CD14-positive monocyte (primary cell): ENCODE measurements at regions not wholly inside any gene's neighbourhood (a gene's known extent, or its start where the extent isn't known, plus 50 kb on each side); places are given as distances from the start of the nearest gene placed in this dataset.

Experiments used
- DNase-seq, 3 donors: peaks; one replicate each; pipeline ENCODE4 v3.0.0-alpha.2; 2011 to 2022
- H2AFZ ChIP-seq: 2 replicates; pipeline ENCODE4 v1.6.0; 2012; ENCODE audit warnings: mild to moderate bottlenecking, low read depth, low read length, inconsistent platforms; ENCODE audit not compliant: insufficient read depth, poor library complexity, severe bottlenecking
- H3K27ac ChIP-seq, 2 donors: 1 replicate in 1 of 2; 2 replicates in 1 of 2; pipeline ENCODE4 v1.5.1; 2012 to 2013; ENCODE audit warnings: low read length in 2 of 2, control low read depth in 1 of 2, inconsistent platforms in 1 of 2, low read depth in 1 of 2, mild to moderate bottlenecking in 1 of 2
- H3K27me3 ChIP-seq, 2 donors: one replicate each; pipeline versions ENCODE4 v1.6.0 to v1.6.1; 2011 to 2013; ENCODE audit warnings: low read length in 2 of 2; ENCODE audit not compliant: control insufficient read depth in 2 of 2, insufficient read depth in 2 of 2
- H3K36me3 ChIP-seq, 2 donors: replicated peaks in 1 of 2; 1 replicate in 1 of 2; 2 replicates in 1 of 2; pipeline versions ENCODE4 v1.5.1 to v1.6.1; 2012 to 2013; ENCODE audit warnings: low read length in 2 of 2, control low read depth in 1 of 2, inconsistent platforms in 1 of 2, mild to moderate bottlenecking in 1 of 2; ENCODE audit not compliant: insufficient read depth in 2 of 2, control insufficient read depth in 1 of 2
- H3K4me1 ChIP-seq, 2 donors: 1 replicate in 1 of 2; 2 replicates in 1 of 2; pipeline versions ENCODE4 v1.5.1 to v1.6.1; 2012 to 2013; ENCODE audit warnings: low read length in 2 of 2, control low read depth in 1 of 2, inconsistent platforms in 1 of 2, mild to moderate bottlenecking in 1 of 2, moderate library complexity in 1 of 2; ENCODE audit not compliant: insufficient read depth in 2 of 2, control insufficient read depth in 1 of 2
- H3K4me2 ChIP-seq: replicated peaks from 2 replicates; pipeline ENCODE3; 2012; ENCODE audit warnings: low read length, moderate library complexity, mild to moderate bottlenecking; ENCODE audit not compliant: poor library complexity, severe bottlenecking; ENCODE audit errors: extremely low read depth
- H3K4me3 ChIP-seq, 3 experiments: fragments of 200-600 bp in 1 of 3; sonication (generic) in 1 of 3; replicated peaks in 1 of 3; 1 replicate in 2 of 3; 2 replicates in 1 of 3; pipeline ENCODE4 v1.5.1; 2011 to 2013; ENCODE audit warnings: low read length in 3 of 3, mild to moderate bottlenecking in 3 of 3, control low read depth in 2 of 3, low read depth in 2 of 3, inconsistent platforms in 1 of 3, moderate library complexity in 1 of 3
- H3K79me2 ChIP-seq: 2 replicates; pipeline ENCODE4 v1.6.0; 2012; ENCODE audit warnings: mild to moderate bottlenecking, control low read depth, inconsistent platforms, low read length, moderate library complexity; ENCODE audit not compliant: insufficient read depth
- H3K9ac ChIP-seq: 2 replicates; pipeline ENCODE4 v1.6.0; 2017; ENCODE audit warnings: low read length, mild to moderate bottlenecking; ENCODE audit not compliant: insufficient read depth, poor library complexity, severe bottlenecking
- H3K9me3 ChIP-seq, 2 donors: replicated peaks in 1 of 2; 1 replicate in 1 of 2; 2 replicates in 1 of 2; pipeline versions ENCODE4 v1.5.1 to v1.6.1; 2012 to 2013; ENCODE audit warnings: low read length in 2 of 2, control low read depth in 1 of 2; ENCODE audit not compliant: control insufficient read depth in 1 of 2, insufficient read depth in 1 of 2
- H4K20me1 ChIP-seq: 2 replicates; pipeline ENCODE4 v1.6.0; 2012; ENCODE audit warnings: mild to moderate bottlenecking, low read length, control low read depth, moderate library complexity; ENCODE audit not compliant: insufficient read depth
- H3K27ac Mint-ChIP-seq, 7 donors: one replicate each; pipeline ENCODE4 v1.8.0; 2020; ENCODE audit warnings: mild to moderate bottlenecking in 7 of 7, mixed read lengths in 7 of 7, moderate library complexity in 6 of 7, inconsistent platforms in 2 of 7
- H3K27me3 Mint-ChIP-seq, 3 donors: one replicate each; pipeline ENCODE4 v1.8.0; 2021 to 2022; ENCODE audit warnings: low read depth in 3 of 3, mild to moderate bottlenecking in 3 of 3, mixed read lengths in 3 of 3, moderate library complexity in 3 of 3, inconsistent platforms in 1 of 3
- H3K36me3 Mint-ChIP-seq, 2 donors: one replicate each; pipeline ENCODE4 v1.8.0; 2020; ENCODE audit warnings: mixed read lengths in 2 of 2, inconsistent platforms in 1 of 2, mild to moderate bottlenecking in 1 of 2
- H3K4me1 Mint-ChIP-seq: one replicate; pipeline ENCODE4 v1.8.0; 2020; ENCODE audit warnings: mild to moderate bottlenecking, mixed read lengths
- H3K4me3 Mint-ChIP-seq, 2 donors: one replicate each; pipeline ENCODE4 v1.8.0; 2020; ENCODE audit warnings: mild to moderate bottlenecking in 2 of 2, mixed read lengths in 2 of 2, moderate library complexity in 1 of 2
- H3K9me3 Mint-ChIP-seq, 7 donors: one replicate each; pipeline ENCODE4 v1.8.0; 2020 to 2022; ENCODE audit warnings: mixed read lengths in 7 of 7, mild to moderate bottlenecking in 6 of 7, moderate library complexity in 6 of 7, inconsistent platforms in 2 of 7
- CTCF ChIP-seq: fragments of 200-600 bp; IDR thresholded peaks from one replicate; pipeline ENCODE4 v1.8.0; 2022; ENCODE audit warnings: antibody characterized with exemption, mild to moderate bottlenecking
- WGBS: methylation state at CpG from one replicate; pipeline ENCODE4 v1.1.5; 2013; ENCODE audit warnings: missing lambda C conversion rate; ENCODE audit not compliant: insufficient coverage; 5-methylcytosine and 5-hydroxymethylcytosine counted together
- intact Hi-C, 2 donors: fragments of 100-400 bp; cut with micrococcal nuclease; formaldehyde crosslinking; loops; one replicate each; pipeline versions ENCODE4 v1.15.0 to v1.15.1; 2023

GRCh38 chr18:2417861-2418610 is 153.3 kb downstream of the METTL4 start:
- Mint-ChIP-seq H3K4me1 (no peaks in the 10 kb centered on the region), H3K36me3 (no peaks in the 10 kb centered on the region), H3K27me3 (peaks cover 8 to 11% (median 11%) of the 10 kb centered on the region in 3 donors), H3K4me3 (no peak overlapping the region), H3K9me3 (peaks cover 0 to 8% (median 0%) of the 10 kb centered on the region in 7 donors), H3K27ac (no peak overlapping the region)
- H3K27ac ChIP-seq, result no peak overlapping the region
- no peaks in the 10 kb centered on the region for H3K9me3 ChIP-seq
- no peak overlapping the region for H3K4me3 ChIP-seq
- no peak overlapping the region for H3K9ac ChIP-seq
- TF ChIP-seq CTCF, result no peak
- H3K36me3 ChIP-seq, result no peaks in the 10 kb centered on the region
- intact Hi-C loops, result no loop called here
- H2AFZ ChIP-seq, result no peak overlapping the region
- WGBS, result 100% methylated on average over 1 of the region's 5 CpGs
- DNase-seq, result no peak
- no peak overlapping the region for H3K4me2 ChIP-seq
- H3K79me2 ChIP-seq, result no peaks in the 10 kb centered on the region
- no peaks in the 10 kb centered on the region for H3K4me1 ChIP-seq
- no peaks in the 10 kb centered on the region for H4K20me1 ChIP-seq
- H3K27me3 ChIP-seq, result no peaks in the 10 kb centered on the region

DNA sequence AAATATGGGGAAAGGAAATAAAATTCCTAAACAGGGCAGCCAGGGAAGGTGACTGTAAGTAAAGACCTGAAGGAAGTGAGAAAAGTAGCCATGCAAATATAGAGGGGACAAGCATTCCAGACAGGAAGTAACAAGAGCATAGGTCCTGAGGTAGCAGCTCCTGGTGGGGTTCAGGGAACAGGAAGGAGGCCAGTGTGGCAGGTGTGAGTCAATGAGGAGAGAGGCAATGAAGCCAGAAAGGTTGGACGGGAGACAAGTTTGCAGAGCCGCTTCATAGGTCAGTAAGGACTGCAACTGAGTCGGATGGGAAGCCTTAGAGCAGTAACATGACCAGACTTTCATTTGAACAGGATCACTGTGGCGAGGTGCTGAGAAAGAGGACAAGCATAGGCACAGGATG is 150.9 kb downstream of the METTL4 start:
- Histone ChIP-seq H3K4me3 (no peak overlapping the region), H2AFZ (no peak overlapping the region), H3K4me1 (no peaks in the 10 kb centered on the region), H3K27ac (no peak overlapping the region), H3K79me2 (no peaks in the 10 kb centered on the region), H3K4me2 (no peak overlapping the region), H4K20me1 (no peaks in the 10 kb centered on the region), H3K9ac (no peak overlapping the region), H3K9me3 (no peaks in the 10 kb centered on the region), H3K36me3 (no peaks in the 10 kb centered on the region), H3K27me3 (no peaks in the 10 kb centered on the region)
- DNase-seq, result no peak
- H3K9me3 Mint-ChIP-seq, result peaks cover 0 to 8% (median 0%) of the 10 kb centered on the region in 7 donors
- H3K27ac Mint-ChIP-seq, result peak overlapping the region in 1 of 7 donors; percentile 12
- no peaks in the 10 kb centered on the region for H3K36me3 Mint-ChIP-seq
- peak overlapping the region in 1 of 2 donors; percentile 29 for H3K4me3 Mint-ChIP-seq
- H3K27me3 Mint-ChIP-seq, result peaks cover 5 to 10% (median 6%) of the 10 kb centered on the region in 3 donors
- H3K4me1 Mint-ChIP-seq, result no peaks in the 10 kb centered on the region
- intact Hi-C loops, result no loop called here
- 95% methylated on average over 4 of the region's 4 CpGs for WGBS
- no peak for TF ChIP-seq CTCF
